SK-N-SH (cell line): ENCODE measurements at regions not wholly inside any gene's neighbourhood (a gene's known extent, or its start where the extent isn't known, plus 50 kb on each side); places are given as distances from the start of the nearest gene placed in this dataset.

Experiments
- CTCF ChIA-PET: fragments of 300-600, 350-600 bp; formaldehyde crosslinking; extraction: SDS; loops from one replicate; lab custom pipeline; 2021; lab: Yijun Ruan, JAX
- POLR2A ChIA-PET: fragments of 350-600 bp; sonication (Branson Sonifier 250); formaldehyde crosslinking; extraction: SDS; loops from one replicate; lab custom pipeline; 2020; ENCODE audit warnings: antibody characterized with exemption, inconsistent platforms; lab: Yijun Ruan, JAX
- DNase-seq: peaks from one replicate; pipeline ENCODE4 v3.0.0; 2012
- H2AFZ ChIP-seq: fragments of 200-600 bp; sonication (generic); 2 replicates; pipeline ENCODE4 v1.8.1; 2016; ENCODE audit warnings: antibody characterized with exemption, mild to moderate bottlenecking, low read depth
- H3F3A ChIP-seq: fragments of 200-600 bp; sonication (generic); replicated peaks from 2 replicates; pipeline ENCODE3; 2016; ENCODE audit warnings: antibody characterized with exemption, mild to moderate bottlenecking; ENCODE audit not compliant: insufficient read depth
- H3K27ac ChIP-seq, 2 experiments: fragments of 200-500 bp in 1 of 2; fragments of 200-600 bp in 1 of 2; sonication (Bioruptor generic) in 1 of 2; sonication (generic), shearing (Covaris generic) in 1 of 2; 2 replicates each; pipeline versions ENCODE4 v1.5.1 to v1.6.1; 2014 to 2016; ENCODE audit warnings: low read depth in 2 of 2, inconsistent platforms in 1 of 2, low read length in 1 of 2, mild to moderate bottlenecking in 1 of 2, mixed read lengths in 1 of 2
- H3K27me3 ChIP-seq: fragments of 200-600 bp; sonication (generic), shearing (Covaris generic); 2 replicates; pipeline ENCODE4 v1.6.1; 2016; ENCODE audit warnings: mixed run types; ENCODE audit not compliant: insufficient read depth
- H3K36me3 ChIP-seq, 2 experiments: fragments of 200-500 bp in 1 of 2; fragments of 200-600 bp in 1 of 2; sonication (Bioruptor generic) in 1 of 2; sonication (generic) in 1 of 2; replicated peaks in 1 of 2; 2 replicates each; pipeline versions ENCODE3 to v1.5.1; 2014 to 2016; ENCODE audit warnings: low read length in 1 of 2, mild to moderate bottlenecking in 1 of 2; ENCODE audit not compliant: insufficient read depth in 2 of 2, control insufficient read depth in 1 of 2
- H3K4me1 ChIP-seq, 2 experiments: fragments of 200-500 bp in 1 of 2; fragments of 200-600 bp in 1 of 2; sonication (Bioruptor generic) in 1 of 2; sonication (generic), shearing (Covaris generic) in 1 of 2; 2 replicates each; pipeline versions ENCODE4 v1.5.1 to v1.6.1; 2014 to 2016; ENCODE audit warnings: low read depth in 1 of 2, low read length in 1 of 2, mixed run types in 1 of 2; ENCODE audit not compliant: insufficient read depth in 2 of 2, control insufficient read depth in 1 of 2
- H3K4me2 ChIP-seq: fragments of 200-600 bp; sonication (generic), shearing (Covaris generic); 2 replicates; pipeline ENCODE4 v1.6.1; 2017; ENCODE audit warnings: mixed run types
- H3K4me3 ChIP-seq, 2 experiments: fragments of 200-500 bp in 1 of 2; fragments of 200-600 bp in 1 of 2; sonication (Bioruptor generic) in 1 of 2; sonication (generic), shearing (Covaris generic) in 1 of 2; 2 replicates each; pipeline versions ENCODE4 v1.5.1 to v1.8.1; 2014 to 2016; ENCODE audit warnings: low read depth in 2 of 2, inconsistent platforms in 1 of 2, low read length in 1 of 2, mild to moderate bottlenecking in 1 of 2, mixed read lengths in 1 of 2, moderate library complexity in 1 of 2
- H3K79me2 ChIP-seq: fragments of 200-600 bp; sonication (generic); 2 replicates; pipeline ENCODE4 v1.8.1; 2017; ENCODE audit warnings: mild to moderate bottlenecking; ENCODE audit not compliant: insufficient read depth
- H3K9ac ChIP-seq: fragments of 200-600 bp; sonication (generic); 2 replicates; pipeline ENCODE4 v1.6.1; 2017; ENCODE audit warnings: mixed run types
- H3K9me2 ChIP-seq: fragments of 200-600 bp; sonication (generic); 2 replicates; pipeline ENCODE4 v1.6.1; 2017; ENCODE audit warnings: mixed run types
- H3K9me3 ChIP-seq: fragments of 200-600 bp; sonication (generic); 2 replicates; pipeline ENCODE4 v1.6.1; 2017; ENCODE audit warnings: mixed run types, mild to moderate bottlenecking, moderate library complexity
- H4K20me1 ChIP-seq: fragments of 200-600 bp; sonication (generic); 2 replicates; pipeline ENCODE4 v1.6.1; 2017; ENCODE audit warnings: mild to moderate bottlenecking, mixed run types; ENCODE audit not compliant: insufficient read depth
- ELF1 ChIP-seq: IDR thresholded peaks from 2 replicates; pipeline ENCODE4 v1.4.0; 2012
- EZH2phosphoT487 ChIP-seq: fragments of 200-600 bp; sonication (generic); IDR thresholded peaks from 2 replicates; pipeline ENCODE4 v1.6.1; 2017; ENCODE audit warnings: low read depth, mixed run types, mild to moderate bottlenecking, antibody characterized with exemption, moderate library complexity, borderline replicate concordance
- FOSL2 ChIP-seq: IDR thresholded peaks from 2 replicates; pipeline ENCODE4 v1.4.0; 2012; ENCODE audit warnings: low read depth, mild to moderate bottlenecking, moderate library complexity, borderline replicate concordance
- FOXJ3 ChIP-seq: sonication (generic); formaldehyde crosslinking; IDR thresholded peaks from 2 replicates; pipeline ENCODE4 v1.5.1; 2020; ENCODE audit warnings: mild to moderate bottlenecking, missing genetic modification reagents
- GATA2 ChIP-seq: sonication (generic); formaldehyde crosslinking; IDR thresholded peaks from 2 replicates; pipeline ENCODE4 v1.5.0; 2020; ENCODE audit warnings: mild to moderate bottlenecking, missing genetic modification reagents
- JUND ChIP-seq: IDR thresholded peaks from 2 replicates; pipeline ENCODE4 v1.4.0; 2012
- MEF2A ChIP-seq: IDR thresholded peaks from 2 replicates; pipeline ENCODE4 v1.4.0; 2012; ENCODE audit warnings: low read depth, borderline replicate concordance
- MXI1 ChIP-seq: IDR thresholded peaks from 2 replicates; pipeline ENCODE4 v1.6.1; 2012; ENCODE audit warnings: mild to moderate bottlenecking, low read depth, low read length, improper control_type of control experiment
- NRF1 ChIP-seq: IDR thresholded peaks from 2 replicates; pipeline ENCODE4 v1.6.1; 2012; ENCODE audit warnings: low read depth, mild to moderate bottlenecking, low read length
- POLR2AphosphoS5 ChIP-seq: IDR thresholded peaks from 2 replicates; pipeline ENCODE4 v1.6.1; 2012; ENCODE audit warnings: low read depth, low read length
- RAD21 ChIP-seq: IDR thresholded peaks from 2 replicates; pipeline ENCODE4 v1.6.1; 2012; ENCODE audit warnings: mild to moderate bottlenecking, low read length
- RFX5 ChIP-seq: IDR thresholded peaks from 2 replicates; pipeline ENCODE4 v1.6.1; 2012; ENCODE audit warnings: mild to moderate bottlenecking, improper control_type of control experiment, low read length
- RXRA ChIP-seq: IDR thresholded peaks from 2 replicates; pipeline ENCODE4 v1.4.0; 2012; ENCODE audit warnings: low read depth, mild to moderate bottlenecking, borderline replicate concordance
- SIN3A ChIP-seq: IDR thresholded peaks from 2 replicates; pipeline ENCODE4 v1.6.1; 2012; ENCODE audit warnings: low read depth, mild to moderate bottlenecking, low read length, moderate library complexity, borderline replicate concordance
- SMC3 ChIP-seq: IDR thresholded peaks from 2 replicates; pipeline ENCODE4 v1.6.1; 2012; ENCODE audit warnings: low read depth, low read length, improper control_type of control experiment
- TAF1 ChIP-seq: IDR thresholded peaks from 2 replicates; pipeline ENCODE4 v1.6.1; 2012; ENCODE audit warnings: low read depth, mild to moderate bottlenecking, low read length, moderate library complexity, borderline replicate concordance
- TCF12 ChIP-seq: IDR thresholded peaks from 2 replicates; pipeline ENCODE4 v1.4.0; 2012
- YY1 ChIP-seq: IDR thresholded peaks from 2 replicates; pipeline ENCODE4 v1.4.0; 2012; ENCODE audit warnings: low read depth, mild to moderate bottlenecking
- WGBS: methylation state at CpG from one replicate; pipeline ENCODE4 v1.1.6; 2017; ENCODE audit warnings: low lambda C conversion rate; 5-methylcytosine and 5-hydroxymethylcytosine counted together
- TF ChIP-seq, protein P1 (sequence below): IDR thresholded peaks from 2 replicates; pipeline ENCODE4; 2012
- TF ChIP-seq, protein P2 (sequence below): fragments of 150-350 bp; IDR thresholded peaks from 2 replicates; pipeline ENCODE4 v1.6.1; 2016; ENCODE audit warnings: mild to moderate bottlenecking, low read depth, low read length
- TF ChIP-seq, protein P3 (sequence below): IDR thresholded peaks from 2 replicates; pipeline ENCODE4 v1.4.0; 2012; ENCODE audit warnings: low read depth, borderline replicate concordance
- TF ChIP-seq, protein P4 (sequence below): IDR thresholded peaks from 2 replicates; pipeline ENCODE4 v1.4.0; 2012; ENCODE audit warnings: low read depth, borderline replicate concordance
- TF ChIP-seq, protein P5 (sequence below): IDR thresholded peaks from 2 replicates; pipeline ENCODE4 v1.6.1; 2012; ENCODE audit warnings: mild to moderate bottlenecking, low read depth, low read length, moderate library complexity
- TF ChIP-seq, protein P6 (sequence below): IDR thresholded peaks from 2 replicates; pipeline ENCODE4 v1.4.0; 2012; ENCODE audit warnings: low read depth

DNA sequence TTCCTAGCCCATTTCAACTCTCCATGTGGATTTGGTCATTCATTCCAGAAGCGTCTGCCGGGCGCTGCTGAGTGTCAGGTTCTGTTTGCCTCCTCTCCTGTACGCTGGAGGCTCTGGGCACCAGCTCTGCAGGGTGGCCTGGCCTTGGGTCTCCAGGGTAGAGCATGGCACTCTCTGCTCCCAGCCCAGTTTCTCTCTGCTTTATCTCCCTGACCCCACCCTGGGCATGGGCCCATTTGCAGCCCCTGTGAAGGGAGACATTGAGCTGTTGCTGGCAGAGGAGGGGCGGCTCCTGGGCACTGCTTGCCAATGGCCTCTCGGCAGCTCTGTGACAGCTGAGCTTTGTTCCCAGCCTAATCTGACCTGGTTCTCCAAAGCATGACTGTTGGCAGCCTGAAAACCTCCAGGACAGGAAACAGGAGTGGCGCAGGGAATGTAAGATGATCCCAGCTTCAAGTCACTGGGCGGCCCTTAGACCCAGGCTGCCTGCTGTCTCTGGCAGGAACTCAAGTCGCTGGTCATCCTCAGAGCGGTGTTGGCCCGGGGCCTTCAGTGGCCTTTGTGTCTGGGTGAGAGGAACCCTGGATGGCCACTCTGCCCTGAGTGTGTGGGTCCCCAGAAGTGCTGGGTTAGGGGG is 146.8 kb downstream of the SEC14L1 start:
- peak; percentile 80 for DNase-seq
- H3K79me2 ChIP-seq: peaks cover 37% of the 10 kb centered on the region; the same call in 1 of the 2 replicates
- peak overlapping the region; percentile 71 for H3K9ac ChIP-seq
- H3K27me3 ChIP-seq: no peaks in the 10 kb centered on the region
- H3F3A ChIP-seq: peaks cover 42% of the 10 kb centered on the region
- no peaks in the 10 kb centered on the region for H3K36me3 ChIP-seq
- WGBS: 0% methylated on average over 7 of the region's 11 CpGs
- H3K4me1 ChIP-seq: peaks cover 46 to 64% of the 10 kb centered on the region in 2 experiments
- H3K27ac ChIP-seq: peak overlapping the region; percentile 95 to 98
- ChIA-PET CTCF (interaction anchor here (0.6 to 2.4 kb wide), 11 partner anchors 9 to 695 kb away, joined by 3 to 10 read pairs (median 3); no protein-coding TSS in a partner anchor), POLR2A (interaction anchor here (0.6 to 1.9 kb wide), 7 partner anchors 9 to 199 kb away, joined by 3 to 10 read pairs (median 3); no protein-coding TSS in a partner anchor)
- peak overlapping the region; percentile 80 for H3K4me2 ChIP-seq
- no peaks in the 10 kb centered on the region for H3K9me2 ChIP-seq
- H3K4me3 ChIP-seq: peak overlapping the region; percentile 35; a peak in 3 of 4 replicates
- no peak overlapping the region for H2AFZ ChIP-seq
- H3K9me3 ChIP-seq: no peaks in the 10 kb centered on the region
- no peaks in the 10 kb centered on the region for H4K20me1 ChIP-seq
- TF ChIP-seq, protein P1, sequence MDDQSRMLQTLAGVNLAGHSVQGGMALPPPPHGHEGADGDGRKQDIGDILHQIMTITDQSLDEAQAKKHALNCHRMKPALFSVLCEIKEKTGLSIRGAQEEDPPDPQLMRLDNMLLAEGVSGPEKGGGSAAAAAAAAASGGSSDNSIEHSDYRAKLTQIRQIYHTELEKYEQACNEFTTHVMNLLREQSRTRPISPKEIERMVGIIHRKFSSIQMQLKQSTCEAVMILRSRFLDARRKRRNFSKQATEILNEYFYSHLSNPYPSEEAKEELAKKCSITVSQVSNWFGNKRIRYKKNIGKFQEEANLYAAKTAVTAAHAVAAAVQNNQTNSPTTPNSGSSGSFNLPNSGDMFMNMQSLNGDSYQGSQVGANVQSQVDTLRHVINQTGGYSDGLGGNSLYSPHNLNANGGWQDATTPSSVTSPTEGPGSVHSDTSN: peak; percentile 90
- peak; percentile 70; the same call in 1 of the 2 replicates for TF ChIP-seq TAF1
- TF ChIP-seq, protein P2, sequence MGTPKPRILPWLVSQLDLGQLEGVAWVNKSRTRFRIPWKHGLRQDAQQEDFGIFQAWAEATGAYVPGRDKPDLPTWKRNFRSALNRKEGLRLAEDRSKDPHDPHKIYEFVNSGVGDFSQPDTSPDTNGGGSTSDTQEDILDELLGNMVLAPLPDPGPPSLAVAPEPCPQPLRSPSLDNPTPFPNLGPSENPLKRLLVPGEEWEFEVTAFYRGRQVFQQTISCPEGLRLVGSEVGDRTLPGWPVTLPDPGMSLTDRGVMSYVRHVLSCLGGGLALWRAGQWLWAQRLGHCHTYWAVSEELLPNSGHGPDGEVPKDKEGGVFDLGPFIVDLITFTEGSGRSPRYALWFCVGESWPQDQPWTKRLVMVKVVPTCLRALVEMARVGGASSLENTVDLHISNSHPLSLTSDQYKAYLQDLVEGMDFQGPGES: no peak
- 0 out of 2 replicates have a peak, but pooled peaks have one; percentile 13 for TF ChIP-seq SMC3
- TF ChIP-seq RXRA: peak; percentile 84; the same call in 1 of the 2 replicates
- peak; percentile 89 for TF ChIP-seq POLR2AphosphoS5
- TF ChIP-seq, protein P3, sequence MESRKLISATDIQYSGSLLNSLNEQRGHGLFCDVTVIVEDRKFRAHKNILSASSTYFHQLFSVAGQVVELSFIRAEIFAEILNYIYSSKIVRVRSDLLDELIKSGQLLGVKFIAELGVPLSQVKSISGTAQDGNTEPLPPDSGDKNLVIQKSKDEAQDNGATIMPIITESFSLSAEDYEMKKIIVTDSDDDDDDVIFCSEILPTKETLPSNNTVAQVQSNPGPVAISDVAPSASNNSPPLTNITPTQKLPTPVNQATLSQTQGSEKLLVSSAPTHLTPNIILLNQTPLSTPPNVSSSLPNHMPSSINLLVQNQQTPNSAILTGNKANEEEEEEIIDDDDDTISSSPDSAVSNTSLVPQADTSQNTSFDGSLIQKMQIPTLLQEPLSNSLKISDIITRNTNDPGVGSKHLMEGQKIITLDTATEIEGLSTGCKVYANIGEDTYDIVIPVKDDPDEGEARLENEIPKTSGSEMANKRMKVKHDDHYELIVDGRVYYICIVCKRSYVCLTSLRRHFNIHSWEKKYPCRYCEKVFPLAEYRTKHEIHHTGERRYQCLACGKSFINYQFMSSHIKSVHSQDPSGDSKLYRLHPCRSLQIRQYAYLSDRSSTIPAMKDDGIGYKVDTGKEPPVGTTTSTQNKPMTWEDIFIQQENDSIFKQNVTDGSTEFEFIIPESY: peak; percentile 68; the same call in 1 of the 2 replicates
- TF ChIP-seq, protein P4, sequence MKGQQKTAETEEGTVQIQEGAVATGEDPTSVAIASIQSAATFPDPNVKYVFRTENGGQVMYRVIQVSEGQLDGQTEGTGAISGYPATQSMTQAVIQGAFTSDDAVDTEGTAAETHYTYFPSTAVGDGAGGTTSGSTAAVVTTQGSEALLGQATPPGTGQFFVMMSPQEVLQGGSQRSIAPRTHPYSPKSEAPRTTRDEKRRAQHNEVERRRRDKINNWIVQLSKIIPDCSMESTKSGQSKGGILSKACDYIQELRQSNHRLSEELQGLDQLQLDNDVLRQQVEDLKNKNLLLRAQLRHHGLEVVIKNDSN: no peak
- TF ChIP-seq SIN3A: peak; percentile 80
- no peak; the same call in 1 of the 2 replicates for TF ChIP-seq ELF1
- no peak for TF ChIP-seq NRF1
- TF ChIP-seq, protein P5, sequence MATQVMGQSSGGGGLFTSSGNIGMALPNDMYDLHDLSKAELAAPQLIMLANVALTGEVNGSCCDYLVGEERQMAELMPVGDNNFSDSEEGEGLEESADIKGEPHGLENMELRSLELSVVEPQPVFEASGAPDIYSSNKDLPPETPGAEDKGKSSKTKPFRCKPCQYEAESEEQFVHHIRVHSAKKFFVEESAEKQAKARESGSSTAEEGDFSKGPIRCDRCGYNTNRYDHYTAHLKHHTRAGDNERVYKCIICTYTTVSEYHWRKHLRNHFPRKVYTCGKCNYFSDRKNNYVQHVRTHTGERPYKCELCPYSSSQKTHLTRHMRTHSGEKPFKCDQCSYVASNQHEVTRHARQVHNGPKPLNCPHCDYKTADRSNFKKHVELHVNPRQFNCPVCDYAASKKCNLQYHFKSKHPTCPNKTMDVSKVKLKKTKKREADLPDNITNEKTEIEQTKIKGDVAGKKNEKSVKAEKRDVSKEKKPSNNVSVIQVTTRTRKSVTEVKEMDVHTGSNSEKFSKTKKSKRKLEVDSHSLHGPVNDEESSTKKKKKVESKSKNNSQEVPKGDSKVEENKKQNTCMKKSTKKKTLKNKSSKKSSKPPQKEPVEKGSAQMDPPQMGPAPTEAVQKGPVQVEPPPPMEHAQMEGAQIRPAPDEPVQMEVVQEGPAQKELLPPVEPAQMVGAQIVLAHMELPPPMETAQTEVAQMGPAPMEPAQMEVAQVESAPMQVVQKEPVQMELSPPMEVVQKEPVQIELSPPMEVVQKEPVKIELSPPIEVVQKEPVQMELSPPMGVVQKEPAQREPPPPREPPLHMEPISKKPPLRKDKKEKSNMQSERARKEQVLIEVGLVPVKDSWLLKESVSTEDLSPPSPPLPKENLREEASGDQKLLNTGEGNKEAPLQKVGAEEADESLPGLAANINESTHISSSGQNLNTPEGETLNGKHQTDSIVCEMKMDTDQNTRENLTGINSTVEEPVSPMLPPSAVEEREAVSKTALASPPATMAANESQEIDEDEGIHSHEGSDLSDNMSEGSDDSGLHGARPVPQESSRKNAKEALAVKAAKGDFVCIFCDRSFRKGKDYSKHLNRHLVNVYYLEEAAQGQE: peak; percentile 50; the same call in 1 of the 2 replicates
- 0 out of 2 replicates have a peak, but pooled peaks have one; percentile 15 for TF ChIP-seq GATA2 (CRISPR knock-in tag)
- 0 out of 2 replicates have a peak, but pooled peaks have one; percentile 37 for TF ChIP-seq YY1
- TF ChIP-seq RFX5: no peak
- TF ChIP-seq, protein P6, sequence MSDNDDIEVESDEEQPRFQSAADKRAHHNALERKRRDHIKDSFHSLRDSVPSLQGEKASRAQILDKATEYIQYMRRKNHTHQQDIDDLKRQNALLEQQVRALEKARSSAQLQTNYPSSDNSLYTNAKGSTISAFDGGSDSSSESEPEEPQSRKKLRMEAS: peak; percentile 96
- no peak; the same call in 1 of the 2 replicates for TF ChIP-seq MEF2A
- TF ChIP-seq TCF12: peak; percentile 93
- TF ChIP-seq MXI1: peak; percentile 88
- TF ChIP-seq EZH2phosphoT487: no peak
- no peak for TF ChIP-seq FOXJ3
- peak; percentile 62; the same call in 1 of the 2 replicates for TF ChIP-seq JUND
- TF ChIP-seq RAD21: peak; percentile 10; the same call in 1 of the 2 replicates
- TF ChIP-seq FOSL2: peak; percentile 51; the same call in 1 of the 2 replicates
